H9 (cell line): ENCODE measurements at regions not wholly inside any gene's neighbourhood (a gene's known extent, or its start where the extent isn't known, plus 50 kb on each side); places are given as distances from the start of the nearest gene placed in this dataset.

Experiments
- DNase-seq: peaks from one replicate; pipeline ENCODE4 v3.0.0-alpha.2; 2017
- H2AFZ ChIP-seq: one replicate; pipeline ENCODE4 v1.6.1; 2013; ENCODE audit warnings: mild to moderate bottlenecking, low read length, control low read depth, moderate library complexity
- H2AK5ac ChIP-seq: 2 replicates; pipeline ENCODE4 v1.6.1; 2013; ENCODE audit warnings: low read length, control low read depth, mixed read lengths; ENCODE audit not compliant: insufficient read length
- H2BK120ac ChIP-seq: one replicate; pipeline ENCODE4 v1.6.1; 2013; ENCODE audit warnings: low read depth, mild to moderate bottlenecking, low read length, control low read depth, inconsistent platforms; ENCODE audit not compliant: poor library complexity, severe bottlenecking
- H2BK12ac ChIP-seq: 2 replicates; pipeline ENCODE4 v1.6.1; 2013; ENCODE audit warnings: low read length, control low read depth, mixed read lengths, low read depth; ENCODE audit not compliant: insufficient read length
- H2BK15ac ChIP-seq: 2 replicates; pipeline ENCODE4 v1.6.1; 2013; ENCODE audit warnings: low read depth, low read length, control low read depth
- H2BK20ac ChIP-seq: one replicate; pipeline ENCODE4 v1.6.1; 2013; ENCODE audit warnings: low read depth, mild to moderate bottlenecking, low read length, control low read depth, inconsistent platforms; ENCODE audit not compliant: poor library complexity, severe bottlenecking
- H2BK5ac ChIP-seq: 2 replicates; pipeline ENCODE4 v1.6.1; 2013; ENCODE audit warnings: low read length, control low read depth, mixed read lengths; ENCODE audit not compliant: insufficient read length
- H3K14ac ChIP-seq: 2 replicates; pipeline ENCODE4 v1.6.1; 2013; ENCODE audit warnings: low read length, control low read depth; ENCODE audit not compliant: insufficient read depth
- H3K18ac ChIP-seq: 2 replicates; pipeline ENCODE4 v1.6.1; 2013; ENCODE audit warnings: low read depth, mild to moderate bottlenecking, mixed read lengths, low read length, control low read depth; ENCODE audit not compliant: insufficient read length
- H3K23ac ChIP-seq: 2 replicates; pipeline ENCODE4 v1.6.1; 2013; ENCODE audit warnings: low read length, control low read depth, mixed read lengths, low read depth; ENCODE audit not compliant: insufficient read length
- H3K23me2 ChIP-seq: 2 replicates; pipeline ENCODE4 v1.6.1; 2013; ENCODE audit warnings: low read depth, mild to moderate bottlenecking, mixed read lengths, low read length, control low read depth; ENCODE audit not compliant: insufficient read length, poor library complexity, severe bottlenecking
- H3K27ac ChIP-seq: 2 replicates; pipeline ENCODE4 v1.5.1; 2013; ENCODE audit warnings: low read length, control low read depth, mixed read lengths, low read depth; ENCODE audit not compliant: insufficient read length
- H3K27me3 ChIP-seq: 2 replicates; pipeline ENCODE4 v1.6.1; 2013; ENCODE audit warnings: low read length, control low read depth, inconsistent platforms; ENCODE audit not compliant: insufficient read depth
- H3K4ac ChIP-seq: 2 replicates; pipeline ENCODE4 v1.6.1; 2013; ENCODE audit warnings: low read depth, mild to moderate bottlenecking, control low read depth, inconsistent platforms, low read length, moderate library complexity
- H3K4me1 ChIP-seq: 2 replicates; pipeline ENCODE4 v1.6.1; 2013; ENCODE audit warnings: low read length, control low read depth, inconsistent platforms; ENCODE audit not compliant: insufficient read depth
- H3K4me2 ChIP-seq: 2 replicates; pipeline ENCODE4 v1.6.1; 2013; ENCODE audit warnings: low read length, control low read depth, mixed read lengths; ENCODE audit not compliant: insufficient read length, insufficient read depth
- H3K56ac ChIP-seq: 2 replicates; pipeline ENCODE4 v1.6.1; 2013; ENCODE audit warnings: low read depth, mild to moderate bottlenecking, mixed read lengths, low read length, control low read depth; ENCODE audit not compliant: insufficient read length
- H3K79me1 ChIP-seq: 2 replicates; pipeline ENCODE4 v1.6.1; 2013; ENCODE audit warnings: low read depth, mild to moderate bottlenecking, moderate library complexity, low read length, control low read depth, inconsistent platforms; ENCODE audit not compliant: insufficient read depth, poor library complexity, severe bottlenecking
- H3K79me2 ChIP-seq: 2 replicates; pipeline ENCODE4 v1.6.1; 2013; ENCODE audit warnings: low read length, control low read depth, inconsistent platforms; ENCODE audit not compliant: insufficient read depth
- H3K9ac ChIP-seq: 2 replicates; pipeline ENCODE4 v1.6.1; 2013; ENCODE audit warnings: low read length, control low read depth, mixed read lengths; ENCODE audit not compliant: insufficient read length; ENCODE audit errors: extremely low read depth
- H3K9me3 ChIP-seq: one replicate; pipeline ENCODE4 v1.6.1; 2013; ENCODE audit warnings: low read depth, low read length, inconsistent platforms; ENCODE audit not compliant: control insufficient read depth
- H3T11ph ChIP-seq: one replicate; pipeline ENCODE4 v1.6.1; 2013; ENCODE audit warnings: mild to moderate bottlenecking, low read length, control low read depth, inconsistent platforms
- H4K20me1 ChIP-seq: one replicate; pipeline ENCODE4 v1.6.1; 2013; ENCODE audit not compliant: control insufficient read depth, insufficient read length, insufficient read depth
- H4K5ac ChIP-seq: 2 replicates; pipeline ENCODE4 v1.6.1; 2013; ENCODE audit warnings: low read depth, mild to moderate bottlenecking, mixed read lengths, low read length, control low read depth; ENCODE audit not compliant: insufficient read length
- H4K8ac ChIP-seq: replicated peaks from 2 replicates; pipeline ENCODE4 v1.6.1; 2013; ENCODE audit warnings: low read length, control low read depth, mixed read lengths, low read depth; ENCODE audit not compliant: insufficient read length
- H4K91ac ChIP-seq: 2 replicates; pipeline ENCODE4 v1.6.1; 2013; ENCODE audit warnings: low read depth, mild to moderate bottlenecking, moderate library complexity, mixed read lengths, low read length, control low read depth; ENCODE audit not compliant: insufficient read length
- H3K27ac Mint-ChIP-seq, 3 experiments: 2 replicates in 2 of 3; 3 replicates in 1 of 3; pipeline ENCODE4 v1.8.0; 2020 to 2021; ENCODE audit warnings: mixed read lengths in 3 of 3, mild to moderate bottlenecking in 1 of 3, moderate library complexity in 1 of 3
- H3K27me3 Mint-ChIP-seq: 2 replicates; pipeline ENCODE4 v1.8.0; 2021; ENCODE audit warnings: low read depth, mild to moderate bottlenecking, moderate library complexity, mixed read lengths
- H3K36me3 Mint-ChIP-seq, 3 experiments: 2 replicates in 2 of 3; 3 replicates in 1 of 3; pipeline ENCODE4 v1.8.0; 2020 to 2021; ENCODE audit warnings: low read depth in 3 of 3, mixed read lengths in 3 of 3; ENCODE audit not compliant: insufficient read depth in 1 of 3
- H3K4me1 Mint-ChIP-seq, 2 experiments: 2 replicates each; pipeline ENCODE4 v1.8.0; 2020; ENCODE audit warnings: mixed read lengths in 2 of 2
- H3K4me3 Mint-ChIP-seq, 2 experiments: 2 replicates in 1 of 2; 3 replicates in 1 of 2; pipeline ENCODE4 v1.8.0; 2020 to 2021; ENCODE audit warnings: mild to moderate bottlenecking in 2 of 2, mixed read lengths in 2 of 2, moderate library complexity in 1 of 2
- H3K9me3 Mint-ChIP-seq, 2 experiments: 2 replicates in 1 of 2; 3 replicates in 1 of 2; pipeline ENCODE4 v1.8.0; 2020; ENCODE audit warnings: mild to moderate bottlenecking in 2 of 2, mixed read lengths in 2 of 2, moderate library complexity in 1 of 2
- CTCF ChIP-seq: fragments of 200-600 bp; sonication (generic); conservative IDR thresholded peaks from 3 replicates; pipeline ENCODE4 v1.8.0; 2021; ENCODE audit warnings: antibody characterized with exemption, mild to moderate bottlenecking
- WGBS: extraction: QIAGEN DNeasy Blood & Tissue Kit; methylation state at CpG from one replicate; pipeline ENCODE4 v1.1.7; 2013; ENCODE audit warnings: missing lambda C conversion rate, low lambda C conversion rate, mixed read lengths; ENCODE audit not compliant: insufficient read length; ENCODE audit errors: extremely low coverage; 5-methylcytosine and 5-hydroxymethylcytosine counted together

GRCh38 chr1:90798883-90799282, 81.8 kb upstream of the BARHL2 start:
- peaks cover 25% of the 10 kb centered on the region for H3K27me3 Mint-ChIP-seq

More at GRCh38 chr1:90798883-90799282, 81.8 kb upstream of the BARHL2 start:
- Histone ChIP-seq H2BK5ac (no peak overlapping the region), H3K79me2 (no peaks in the 10 kb centered on the region), H4K5ac (no peak overlapping the region), H3K9me3 (no peaks in the 10 kb centered on the region), H2BK15ac (no peak overlapping the region), H4K8ac (no peak overlapping the region), H4K91ac (no peak overlapping the region), H3K23me2 (no peaks in the 10 kb centered on the region), H3K56ac (no peak overlapping the region), H2AFZ (no peak overlapping the region), H3K4me1 (no peaks in the 10 kb centered on the region), H3K27me3 (no peaks in the 10 kb centered on the region; the same call in 1 of the 2 replicates), H3K23ac (no peak overlapping the region), H3K27ac (no peak overlapping the region), H3K79me1 (no peaks in the 10 kb centered on the region), H3K9ac (no peak overlapping the region), H2AK5ac (no peak overlapping the region), H2BK120ac (no peak overlapping the region), H4K20me1 (no peaks in the 10 kb centered on the region), H3K4me2 (no peak overlapping the region), H3K14ac (no peak overlapping the region), H2BK12ac (no peak overlapping the region), H2BK20ac (no peak overlapping the region), H3K4ac (no peak overlapping the region), H3T11ph (no peak overlapping the region), H3K18ac (no peak overlapping the region)
- no CpG with 5 or more reads among the region's 2 CpGs for WGBS
- peaks cover 0 to 2% of the 10 kb centered on the region in 2 experiments; a peak in 1 of 5 replicates for H3K9me3 Mint-ChIP-seq
- H3K36me3 Mint-ChIP-seq: no peaks in the 10 kb centered on the region
- no peak overlapping the region for H3K4me3 Mint-ChIP-seq
- DNase-seq: no peak
- peaks cover 5 to 9% of the 10 kb centered on the region in 2 experiments for H3K4me1 Mint-ChIP-seq
- TF ChIP-seq CTCF: no peak
- H3K27ac Mint-ChIP-seq: no peak overlapping the region
